K562 (cell line): ENCODE measurements at regions not wholly inside any gene's neighbourhood (a gene's known extent, or its start where the extent isn't known, plus 50 kb on each side); places are given as distances from the start of the nearest gene placed in this dataset.

Source experiments
- EGR1 ChIP-seq: fragments of 450-650 bp; conservative IDR thresholded peaks from 2 replicates; pipeline ENCODE4 v1.6.1; 2017; ENCODE audit warnings: mild to moderate bottlenecking
- ELF1 ChIP-seq: fragments of 200-800 bp; sonication (Bioruptor generic); IDR thresholded peaks from 2 replicates; pipeline ENCODE4 v1.6.1; 2016; ENCODE audit warnings: missing genetic modification characterization, missing compliant biosample characterization
- KLF10 ChIP-seq: fragments of 250-450 bp; sonication (Bioruptor Pico); IDR thresholded peaks from 2 replicates; pipeline ENCODE4 v1.6.1; 2021; ENCODE audit warnings: matching md5 sums
- KLF13 ChIP-seq: fragments of 450-650 bp; IDR thresholded peaks from 2 replicates; pipeline ENCODE4 v1.6.1; 2016; ENCODE audit warnings: missing genetic modification characterization, low read depth, mild to moderate bottlenecking, missing compliant biosample characterization, moderate library complexity, borderline replicate concordance
- PPARD ChIP-seq: fragments of 250-450 bp; sonication (Bioruptor Pico); IDR thresholded peaks from 2 replicates; pipeline ENCODE4 v1.8.0; 2022; ENCODE audit warnings: inconsistent platforms, mild to moderate bottlenecking, moderate library complexity
- STAT5B ChIP-seq: fragments of 250-450 bp; sonication (Bioruptor Pico); IDR thresholded peaks from 2 replicates; pipeline ENCODE4 v1.8.0; 2021; ENCODE audit warnings: mild to moderate bottlenecking, inconsistent platforms
- TRIM28 ChIP-seq: fragments of 450-650 bp; IDR thresholded peaks from 2 replicates; pipeline ENCODE4 v1.6.1; 2017
- ZFP1 ChIP-seq: fragments of 450-650 bp; formaldehyde crosslinking; IDR thresholded peaks from 2 replicates; pipeline ENCODE4 v1.4.0; 2020; ENCODE audit warnings: mild to moderate bottlenecking, mixed read lengths
- ZNF124 ChIP-seq: sonication (generic); formaldehyde crosslinking; IDR thresholded peaks from 2 replicates; pipeline ENCODE4 v1.8.1; 2022; ENCODE audit warnings: missing genetic modification reagents
- ZNF274 ChIP-seq: IDR thresholded peaks from 2 replicates; pipeline ENCODE4 v1.6.1; 2011; ENCODE audit warnings: low read depth, mild to moderate bottlenecking, low read length, moderate library complexity, borderline replicate concordance
- TF ChIP-seq, protein P1 (sequence below), 2 experiments: fragments of 450-650 bp in 1 of 2; sonication (generic) in 1 of 2; formaldehyde crosslinking in 1 of 2; IDR thresholded peaks; 2 replicates each; pipeline versions ENCODE4 v1.7.1 to v1.9.0; 2016 to 2022; ENCODE audit warnings: inconsistent platforms in 1 of 2, mild to moderate bottlenecking in 1 of 2, missing genetic modification reagents in 1 of 2

DNA sequence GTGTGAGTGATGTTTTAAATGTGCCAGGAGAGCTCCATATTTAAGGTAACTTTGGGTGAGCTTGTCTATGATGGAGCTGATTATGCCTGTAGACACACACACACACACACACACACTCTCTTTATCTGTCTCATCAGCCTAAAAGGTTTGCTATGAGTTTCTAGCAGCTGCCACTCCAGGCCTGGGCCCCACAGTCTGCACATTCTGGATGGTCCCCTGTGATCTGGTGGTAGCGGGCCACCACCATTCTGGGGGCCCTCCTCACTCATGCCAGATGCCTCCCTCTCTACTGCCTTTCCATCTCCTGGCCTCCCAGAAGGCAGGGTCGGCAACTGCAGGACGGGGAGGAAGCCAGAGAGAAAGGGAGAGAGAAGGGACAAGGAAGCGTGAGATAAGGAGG is 129.2 kb upstream of the TNR start (continued):
- TF ChIP-seq, protein P1, sequence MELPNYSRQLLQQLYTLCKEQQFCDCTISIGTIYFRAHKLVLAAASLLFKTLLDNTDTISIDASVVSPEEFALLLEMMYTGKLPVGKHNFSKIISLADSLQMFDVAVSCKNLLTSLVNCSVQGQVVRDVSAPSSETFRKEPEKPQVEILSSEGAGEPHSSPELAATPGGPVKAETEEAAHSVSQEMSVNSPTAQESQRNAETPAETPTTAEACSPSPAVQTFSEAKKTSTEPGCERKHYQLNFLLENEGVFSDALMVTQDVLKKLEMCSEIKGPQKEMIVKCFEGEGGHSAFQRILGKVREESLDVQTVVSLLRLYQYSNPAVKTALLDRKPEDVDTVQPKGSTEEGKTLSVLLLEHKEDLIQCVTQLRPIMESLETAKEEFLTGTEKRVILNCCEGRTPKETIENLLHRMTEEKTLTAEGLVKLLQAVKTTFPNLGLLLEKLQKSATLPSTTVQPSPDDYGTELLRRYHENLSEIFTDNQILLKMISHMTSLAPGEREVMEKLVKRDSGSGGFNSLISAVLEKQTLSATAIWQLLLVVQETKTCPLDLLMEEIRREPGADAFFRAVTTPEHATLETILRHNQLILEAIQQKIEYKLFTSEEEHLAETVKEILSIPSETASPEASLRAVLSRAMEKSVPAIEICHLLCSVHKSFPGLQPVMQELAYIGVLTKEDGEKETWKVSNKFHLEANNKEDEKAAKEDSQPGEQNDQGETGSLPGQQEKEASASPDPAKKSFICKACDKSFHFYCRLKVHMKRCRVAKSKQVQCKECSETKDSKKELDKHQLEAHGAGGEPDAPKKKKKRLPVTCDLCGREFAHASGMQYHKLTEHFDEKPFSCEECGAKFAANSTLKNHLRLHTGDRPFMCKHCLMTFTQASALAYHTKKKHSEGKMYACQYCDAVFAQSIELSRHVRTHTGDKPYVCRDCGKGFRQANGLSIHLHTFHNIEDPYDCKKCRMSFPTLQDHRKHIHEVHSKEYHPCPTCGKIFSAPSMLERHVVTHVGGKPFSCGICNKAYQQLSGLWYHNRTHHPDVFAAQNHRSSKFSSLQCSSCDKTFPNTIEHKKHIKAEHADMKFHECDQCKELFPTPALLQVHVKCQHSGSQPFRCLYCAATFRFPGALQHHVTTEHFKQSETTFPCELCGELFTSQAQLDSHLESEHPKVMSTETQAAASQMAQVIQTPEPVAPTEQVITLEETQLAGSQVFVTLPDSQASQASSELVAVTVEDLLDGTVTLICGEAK (IDR thresholded peaks at IDR 0.05): no peak
- TF ChIP-seq, protein P1 (CRISPR knock-in tag; IDR thresholded peaks at IDR 0.05): no peak
- TF ChIP-seq KLF10 (CRISPR knock-in tag) (no peak), PPARD (no peak), ZNF274 (no peak), KLF13 (tag) (no peak), ZNF124 (no peak), ZFP1 (CRISPR knock-in tag) (no peak), EGR1 (no peak), ELF1 (tag) (no peak), STAT5B (CRISPR knock-in tag) (no peak), TRIM28 (no peak)
- TF ChIP-seq, all 486 proteins: peak for 0
